ENCODE measurements at regions not wholly inside any gene's neighbourhood (a gene's known extent, or its start where the extent isn't known, plus 50 kb on each side); places are given as distances from the start of the nearest gene placed in this dataset.

- Histone ChIP-seq H3K9ac (ENCODE audit: low read length) (no peak overlapping the region), H3K27me3 (ENCODE audit: control insufficient read depth in 1 of 2, insufficient read depth in 2 of 2, low read length in 2 of 2) (no peaks in the 10 kb centered on the region), H3K27ac (ENCODE audit: low read depth, low read length) (no peak overlapping the region), H3K36me3 (ENCODE audit: insufficient read depth, low read length) (no peaks in the 10 kb centered on the region), H3K9me3 (ENCODE audit: low read length) (no peaks in the 10 kb centered on the region), H3K4me1 (ENCODE audit: insufficient read depth, low read length) (no peaks in the 10 kb centered on the region), H3K4me3 (ENCODE audit: low read depth in 1 of 2, low read length in 2 of 2) (no peak overlapping the region)
These were observed 400.3 kb downstream of the TFAP2A start for GRCh38 chr6:10014557-10014956.

DNA sequence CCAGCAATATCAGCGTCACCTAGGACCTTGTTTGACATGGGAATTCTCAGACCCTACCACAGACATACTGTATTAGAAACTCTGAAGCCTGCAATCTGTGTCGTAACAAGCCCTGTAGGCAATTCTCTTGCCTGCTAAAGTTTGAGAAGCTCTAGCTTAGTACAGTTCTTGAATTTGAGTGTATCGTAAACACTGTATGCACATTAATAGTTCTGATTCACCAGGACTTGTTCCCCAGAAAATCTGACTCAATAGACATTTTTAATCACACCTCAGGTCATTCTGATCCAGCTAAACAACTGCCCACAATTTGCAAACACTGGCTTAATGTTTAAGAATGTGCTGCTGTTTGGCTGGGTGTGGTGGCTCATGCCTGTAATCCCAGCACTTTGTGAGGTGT, 414.3 kb downstream of the TFAP2A start:
- Histone ChIP-seq H3K36me3 (ENCODE audit: insufficient read depth, low read length) (no peaks in the 10 kb centered on the region), H3K4me1 (ENCODE audit: insufficient read depth, low read length) (no peaks in the 10 kb centered on the region), H3K9me3 (ENCODE audit: low read length) (no peaks in the 10 kb centered on the region), H3K27ac (ENCODE audit: low read depth, low read length) (no peak overlapping the region), H3K9ac (ENCODE audit: low read length) (no peak overlapping the region), H3K4me3 (ENCODE audit: low read depth in 1 of 2, low read length in 2 of 2) (no peak overlapping the region), H3K27me3 (ENCODE audit: control insufficient read depth in 1 of 2, insufficient read depth in 2 of 2, low read length in 2 of 2) (no peaks in the 10 kb centered on the region)

DNA sequence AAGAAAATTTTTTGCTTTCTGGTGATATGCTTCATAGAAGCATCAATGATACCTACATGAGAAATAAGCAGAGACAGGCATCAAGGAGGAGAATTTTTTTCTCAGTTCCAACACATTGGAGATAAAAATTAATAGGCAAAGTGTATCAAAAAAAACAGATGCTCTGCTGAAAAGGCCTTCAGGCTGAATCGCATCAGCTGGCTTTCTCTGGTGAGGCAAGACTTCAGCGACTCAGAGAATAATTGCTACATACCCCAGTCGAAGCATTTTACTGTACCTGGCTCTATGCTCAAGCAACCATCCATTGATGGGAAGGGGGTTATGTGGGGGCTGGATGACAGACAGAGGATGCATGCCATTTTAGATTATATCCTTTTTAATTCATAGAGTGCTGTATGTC, 415.1 kb downstream of the TFAP2A start:
- no peak overlapping the region for H3K9ac ChIP-seq (ENCODE audit: low read length)
- H3K9me3 ChIP-seq (ENCODE audit: low read length) = no peaks in the 10 kb centered on the region
- no peaks in the 10 kb centered on the region for H3K27me3 ChIP-seq (ENCODE audit: control insufficient read depth in 1 of 2, insufficient read depth in 2 of 2, low read length in 2 of 2)
- H3K4me3 ChIP-seq (ENCODE audit: low read depth in 1 of 2, low read length in 2 of 2) = no peak overlapping the region
- no peaks in the 10 kb centered on the region for H3K36me3 ChIP-seq (ENCODE audit: insufficient read depth, low read length)
- no peak overlapping the region for H3K27ac ChIP-seq (ENCODE audit: low read depth, low read length)
- no peaks in the 10 kb centered on the region for H3K4me1 ChIP-seq (ENCODE audit: insufficient read depth, low read length)

DNA sequence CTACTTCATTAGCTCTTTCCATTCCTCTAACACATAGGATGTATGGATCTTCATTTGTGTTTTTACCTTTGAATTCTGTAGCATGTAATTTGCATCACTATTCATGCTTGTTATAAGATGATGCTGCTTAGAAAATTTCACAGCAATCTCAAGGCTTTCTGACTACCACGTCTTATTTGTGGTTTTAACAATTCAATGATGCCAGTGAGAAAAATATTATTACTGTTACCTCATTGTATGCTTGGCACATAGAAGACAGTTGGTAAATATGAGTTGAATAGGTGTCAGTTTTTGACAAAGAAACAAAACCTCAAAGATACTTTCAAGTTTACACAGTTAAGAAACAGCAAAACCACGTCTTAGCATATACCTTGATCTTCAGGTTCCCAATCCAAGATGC, 428.6 kb downstream of the TFAP2A start:
- no peaks in the 10 kb centered on the region for H3K9me3 ChIP-seq (ENCODE audit: low read length)
- no peak overlapping the region for H3K9ac ChIP-seq (ENCODE audit: low read length)
- H3K4me3 ChIP-seq (ENCODE audit: low read depth in 1 of 2, low read length in 2 of 2) = no peak overlapping the region
- no peaks in the 10 kb centered on the region for H3K4me1 ChIP-seq (ENCODE audit: insufficient read depth, low read length)
- H3K36me3 ChIP-seq (ENCODE audit: insufficient read depth, low read length) = no peaks in the 10 kb centered on the region
- no peaks in the 10 kb centered on the region for H3K27me3 ChIP-seq (ENCODE audit: control insufficient read depth in 1 of 2, insufficient read depth in 2 of 2, low read length in 2 of 2)
- H3K27ac ChIP-seq (ENCODE audit: low read depth, low read length) = no peak overlapping the region

GRCh38 chr6:9985481-9985880, 429.4 kb downstream of the TFAP2A start:
- Histone ChIP-seq H3K9me3 (ENCODE audit: low read length) (no peaks in the 10 kb centered on the region), H3K36me3 (ENCODE audit: insufficient read depth, low read length) (no peaks in the 10 kb centered on the region), H3K4me3 (ENCODE audit: low read depth in 1 of 2, low read length in 2 of 2) (no peak overlapping the region), H3K9ac (ENCODE audit: low read length) (no peak overlapping the region), H3K27ac (ENCODE audit: low read depth, low read length) (no peak overlapping the region), H3K4me1 (ENCODE audit: insufficient read depth, low read length) (no peaks in the 10 kb centered on the region), H3K27me3 (ENCODE audit: control insufficient read depth in 1 of 2, insufficient read depth in 2 of 2, low read length in 2 of 2) (no peaks in the 10 kb centered on the region)

GRCh38 chr6:9984607-9985006, 430.3 kb downstream of the TFAP2A start:
- Histone ChIP-seq H3K36me3 (ENCODE audit: insufficient read depth, low read length) (no peaks in the 10 kb centered on the region), H3K27me3 (ENCODE audit: control insufficient read depth in 1 of 2, insufficient read depth in 2 of 2, low read length in 2 of 2) (no peaks in the 10 kb centered on the region), H3K27ac (ENCODE audit: low read depth, low read length) (no peak overlapping the region), H3K4me3 (ENCODE audit: low read depth in 1 of 2, low read length in 2 of 2) (no peak overlapping the region), H3K4me1 (ENCODE audit: insufficient read depth, low read length) (no peaks in the 10 kb centered on the region), H3K9me3 (ENCODE audit: low read length) (no peaks in the 10 kb centered on the region), H3K9ac (ENCODE audit: low read length) (no peak overlapping the region)

DNA sequence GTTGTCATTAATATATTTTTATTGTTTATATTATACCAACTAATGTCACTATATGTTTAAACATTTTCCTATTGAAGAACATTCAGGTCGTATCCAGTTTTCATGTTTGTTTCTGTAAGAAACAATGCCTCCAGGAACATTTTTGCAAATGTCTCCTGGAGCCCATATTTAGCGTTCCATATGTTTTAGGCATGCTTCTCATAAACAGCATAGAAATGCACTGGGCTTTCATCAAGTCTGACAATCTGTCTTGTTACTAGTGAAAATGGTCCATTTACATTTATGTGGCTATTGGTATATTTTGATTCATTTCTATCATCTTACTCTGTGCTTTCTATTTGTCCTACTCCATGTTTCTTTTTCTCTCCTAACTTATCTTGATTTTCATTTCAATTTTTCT, 431.7 kb downstream of the TFAP2A start:
- no peaks in the 10 kb centered on the region for H3K27me3 ChIP-seq (ENCODE audit: control insufficient read depth in 1 of 2, insufficient read depth in 2 of 2, low read length in 2 of 2)
- no peaks in the 10 kb centered on the region for H3K36me3 ChIP-seq (ENCODE audit: insufficient read depth, low read length)
- H3K27ac ChIP-seq (ENCODE audit: low read depth, low read length) = no peak overlapping the region
- H3K4me3 ChIP-seq (ENCODE audit: low read depth in 1 of 2, low read length in 2 of 2) = no peak overlapping the region
- no peaks in the 10 kb centered on the region for H3K4me1 ChIP-seq (ENCODE audit: insufficient read depth, low read length)
- no peak overlapping the region for H3K9ac ChIP-seq (ENCODE audit: low read length)
- no peaks in the 10 kb centered on the region for H3K9me3 ChIP-seq (ENCODE audit: low read length)

- no peaks in the 10 kb centered on the region for H3K27me3 ChIP-seq (ENCODE audit: control insufficient read depth in 1 of 2, insufficient read depth in 2 of 2, low read length in 2 of 2)
- H3K9me3 ChIP-seq (ENCODE audit: low read length) = no peaks in the 10 kb centered on the region
- no peak overlapping the region for H3K4me3 ChIP-seq (ENCODE audit: low read depth in 1 of 2, low read length in 2 of 2)
- no peaks in the 10 kb centered on the region for H3K36me3 ChIP-seq (ENCODE audit: insufficient read depth, low read length)
- H3K9ac ChIP-seq (ENCODE audit: low read length) = no peak overlapping the region
- no peak overlapping the region for H3K27ac ChIP-seq (ENCODE audit: low read depth, low read length)
- no peaks in the 10 kb centered on the region for H3K4me1 ChIP-seq (ENCODE audit: insufficient read depth, low read length)
These were observed 432.7 kb downstream of the TFAP2A start for GRCh38 chr6:9982215-9982614.

GRCh38 chr6:9979996-9980395, 434.9 kb downstream of the TFAP2A start:
- Histone ChIP-seq H3K4me1 (ENCODE audit: insufficient read depth, low read length) (no peaks in the 10 kb centered on the region), H3K4me3 (ENCODE audit: low read depth in 1 of 2, low read length in 2 of 2) (no peak overlapping the region), H3K27me3 (ENCODE audit: control insufficient read depth in 1 of 2, insufficient read depth in 2 of 2, low read length in 2 of 2) (no peaks in the 10 kb centered on the region), H3K9me3 (ENCODE audit: low read length) (no peaks in the 10 kb centered on the region), H3K36me3 (ENCODE audit: insufficient read depth, low read length) (no peaks in the 10 kb centered on the region), H3K9ac (ENCODE audit: low read length) (no peak overlapping the region), H3K27ac (ENCODE audit: low read depth, low read length) (no peak overlapping the region)

GRCh38 chr6:9978480-9978879, 436.4 kb downstream of the TFAP2A start:
- Histone ChIP-seq H3K4me3 (ENCODE audit: low read depth in 1 of 2, low read length in 2 of 2) (no peak overlapping the region), H3K27ac (ENCODE audit: low read depth, low read length) (no peak overlapping the region), H3K4me1 (ENCODE audit: insufficient read depth, low read length) (no peaks in the 10 kb centered on the region), H3K36me3 (ENCODE audit: insufficient read depth, low read length) (no peaks in the 10 kb centered on the region), H3K9me3 (ENCODE audit: low read length) (no peaks in the 10 kb centered on the region), H3K9ac (ENCODE audit: low read length) (no peak overlapping the region), H3K27me3 (ENCODE audit: control insufficient read depth in 1 of 2, insufficient read depth in 2 of 2, low read length in 2 of 2) (no peaks in the 10 kb centered on the region)

- Histone ChIP-seq H3K9me3 (ENCODE audit: low read length) (no peaks in the 10 kb centered on the region), H3K4me1 (ENCODE audit: insufficient read depth, low read length) (no peaks in the 10 kb centered on the region), H3K27me3 (ENCODE audit: control insufficient read depth in 1 of 2, insufficient read depth in 2 of 2, low read length in 2 of 2) (no peaks in the 10 kb centered on the region), H3K27ac (ENCODE audit: low read depth, low read length) (no peak overlapping the region), H3K9ac (ENCODE audit: low read length) (no peak overlapping the region), H3K36me3 (ENCODE audit: insufficient read depth, low read length) (no peaks in the 10 kb centered on the region), H3K4me3 (ENCODE audit: low read depth in 1 of 2, low read length in 2 of 2) (no peak overlapping the region)
These were observed 437.5 kb downstream of the TFAP2A start for GRCh38 chr6:9977411-9977810.

DNA sequence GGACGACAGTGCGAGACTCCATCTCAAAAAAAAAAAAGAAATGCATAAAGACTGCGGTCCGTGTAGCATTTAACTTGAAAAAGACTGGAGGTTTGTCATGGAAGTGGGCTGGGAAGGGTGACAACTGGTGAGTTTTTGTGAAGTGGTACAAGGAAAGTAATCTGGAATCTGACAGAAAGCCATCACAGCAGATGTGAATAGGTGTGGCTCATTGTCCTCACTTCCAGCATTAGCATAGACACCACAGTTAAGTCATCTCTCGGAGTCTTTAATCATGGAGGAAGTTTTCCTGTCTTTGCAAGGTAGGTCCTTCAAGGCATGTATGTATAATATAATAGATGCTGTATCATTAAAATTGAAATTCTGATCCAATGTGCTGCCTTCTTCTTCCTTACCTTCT, 453.2 kb downstream of the TFAP2A start:
- Histone ChIP-seq H3K4me3 (ENCODE audit: low read depth in 1 of 2, low read length in 2 of 2) (no peak overlapping the region), H3K36me3 (ENCODE audit: insufficient read depth, low read length) (no peaks in the 10 kb centered on the region), H3K4me1 (ENCODE audit: insufficient read depth, low read length) (no peaks in the 10 kb centered on the region), H3K27me3 (ENCODE audit: control insufficient read depth in 1 of 2, insufficient read depth in 2 of 2, low read length in 2 of 2) (no peaks in the 10 kb centered on the region), H3K9ac (ENCODE audit: low read length) (no peak overlapping the region), H3K9me3 (ENCODE audit: low read length) (no peaks in the 10 kb centered on the region), H3K27ac (ENCODE audit: low read depth, low read length) (no peak overlapping the region)
